Liver (tissue), 8 donors: ENCODE measurements at regions not wholly inside any gene's neighbourhood (a gene's known extent, or its start where the extent isn't known, plus 50 kb on each side); places are given as distances from the start of the nearest gene placed in this dataset.

Experiments used
- DNase-seq: peaks from one replicate; pipeline ENCODE4 v3.0.0-alpha.2; 2017; ENCODE audit warnings: low spot score
- H3K27ac ChIP-seq, 2 donors: one replicate each; pipeline ENCODE4 v1.7.0; 2013; ENCODE audit warnings: inconsistent platforms in 2 of 2, low read length in 2 of 2, control low read depth in 1 of 2, low read depth in 1 of 2, mild to moderate bottlenecking in 1 of 2
- H3K27me3 ChIP-seq, 4 donors: one replicate each; pipeline versions ENCODE4 v1.6.1 to v1.7.0; 2013; ENCODE audit warnings: low read length in 3 of 4, inconsistent platforms in 1 of 4, mild to moderate bottlenecking in 1 of 4, moderate library complexity in 1 of 4; ENCODE audit not compliant: control insufficient read depth in 4 of 4, insufficient read depth in 4 of 4
- H3K36me3 ChIP-seq, 4 donors: one replicate each; pipeline versions ENCODE4 v1.6.1 to v1.7.0; 2013; ENCODE audit warnings: low read length in 3 of 4, mild to moderate bottlenecking in 3 of 4, low read depth in 1 of 4, moderate library complexity in 1 of 4; ENCODE audit not compliant: control insufficient read depth in 4 of 4, insufficient read depth in 3 of 4
- H3K4me1 ChIP-seq, 4 donors: one replicate each; pipeline versions ENCODE4 v1.6.1 to v1.7.0; 2013; ENCODE audit warnings: low read length in 3 of 4, mild to moderate bottlenecking in 3 of 4, moderate library complexity in 1 of 4; ENCODE audit not compliant: control insufficient read depth in 4 of 4, insufficient read depth in 4 of 4
- H3K4me3 ChIP-seq, 3 donors: one replicate each; pipeline versions ENCODE4 v1.6.1 to v1.7.0; 2013; ENCODE audit warnings: low read length in 3 of 3, control low read depth in 1 of 3, low read depth in 1 of 3, mild to moderate bottlenecking in 1 of 3
- H3K9ac ChIP-seq, 2 donors: one replicate each; pipeline ENCODE4 v1.7.0; 2013; ENCODE audit warnings: low read length in 2 of 2, mild to moderate bottlenecking in 2 of 2, moderate library complexity in 2 of 2, control low read depth in 1 of 2, low read depth in 1 of 2
- H3K9me3 ChIP-seq, 4 donors: one replicate each; pipeline versions ENCODE4 v1.6.1 to v1.7.0; 2013; ENCODE audit warnings: low read length in 3 of 4; ENCODE audit not compliant: control insufficient read depth in 4 of 4
- EGR1 ChIP-seq, 2 donors: IDR thresholded peaks; 2 replicates each; pipeline ENCODE4 v1.6.1; 2016 to 2018; ENCODE audit warnings: antibody characterized with exemption in 2 of 2, low read depth in 2 of 2
- FOXA1 ChIP-seq: IDR thresholded peaks from 2 replicates; pipeline ENCODE4 v1.6.1; 2016; ENCODE audit warnings: antibody characterized with exemption
- FOXA2 ChIP-seq: IDR thresholded peaks from 2 replicates; pipeline ENCODE4 v1.6.1; 2016; ENCODE audit warnings: antibody characterized with exemption
- GABPA ChIP-seq, 2 donors: IDR thresholded peaks in 1 of 2; conservative IDR thresholded peaks in 1 of 2; 2 replicates each; pipeline ENCODE4 v1.6.1; 2016; ENCODE audit warnings: antibody characterized with exemption in 2 of 2, mild to moderate bottlenecking in 1 of 2, moderate library complexity in 1 of 2
- HNF4A ChIP-seq, 2 donors: conservative IDR thresholded peaks; 2 replicates each; pipeline ENCODE4 v1.6.1; 2016; ENCODE audit warnings: antibody characterized with exemption in 2 of 2, mild to moderate bottlenecking in 2 of 2
- HNF4G ChIP-seq: IDR thresholded peaks from 2 replicates; pipeline ENCODE4 v1.6.1; 2016; ENCODE audit warnings: antibody characterized with exemption
- JUND ChIP-seq, 2 donors: IDR thresholded peaks; 2 replicates each; pipeline ENCODE4 v1.6.1; 2016; ENCODE audit warnings: antibody characterized with exemption in 2 of 2
- NR2F2 ChIP-seq: IDR thresholded peaks from 2 replicates; pipeline ENCODE4 v1.6.1; 2016; ENCODE audit warnings: antibody characterized with exemption
- RAD21 ChIP-seq, 2 donors: IDR thresholded peaks; 2 replicates each; pipeline ENCODE4 v1.6.1; 2016; ENCODE audit warnings: antibody characterized with exemption in 2 of 2, mild to moderate bottlenecking in 2 of 2
- RXRA ChIP-seq, 2 donors: IDR thresholded peaks; 2 replicates each; pipeline ENCODE4 v1.6.1; 2017 to 2018; ENCODE audit warnings: antibody characterized with exemption in 2 of 2, mild to moderate bottlenecking in 1 of 2
- SP1 ChIP-seq: IDR thresholded peaks from 2 replicates; pipeline ENCODE4 v1.6.1; 2018; ENCODE audit warnings: antibody characterized with exemption, mild to moderate bottlenecking
- YY1 ChIP-seq: IDR thresholded peaks from 2 replicates; pipeline ENCODE4 v1.6.1; 2016; ENCODE audit warnings: antibody characterized with exemption, mild to moderate bottlenecking
- WGBS: extraction: QIAGEN DNeasy Blood & Tissue Kit; methylation state at CpG from one replicate; pipeline ENCODE4 v1.1.7; 2013; 5-methylcytosine and 5-hydroxymethylcytosine counted together
- TF ChIP-seq, protein P1 (sequence below): IDR thresholded peaks from 2 replicates; pipeline ENCODE4 v1.6.1; 2016; ENCODE audit warnings: antibody characterized with exemption
- TF ChIP-seq, protein P2 (sequence below): IDR thresholded peaks from 2 replicates; pipeline ENCODE4 v1.6.1; 2016; ENCODE audit warnings: antibody characterized with exemption
- TF ChIP-seq, protein P3 (sequence below): fragments of 150-350 bp; IDR thresholded peaks from 2 replicates; pipeline ENCODE4 v1.5.1; 2017; ENCODE audit warnings: improper control_type of control experiment, low read depth, low read length; ENCODE audit not compliant: missing input control
- TF ChIP-seq, protein P4 (sequence below): IDR thresholded peaks from 2 replicates; pipeline ENCODE4 v1.6.1; 2016; ENCODE audit warnings: antibody characterized with exemption
- TF ChIP-seq, protein P5 (sequence below): IDR thresholded peaks from 2 replicates; pipeline ENCODE4 v1.6.1; 2016; ENCODE audit warnings: antibody characterized with exemption, mild to moderate bottlenecking
- donor health status: healthy.
- donor health status: healthy.
- donor health status: healthy.
- donor health status: healthy.
- donor health status: healthy.

DNA sequence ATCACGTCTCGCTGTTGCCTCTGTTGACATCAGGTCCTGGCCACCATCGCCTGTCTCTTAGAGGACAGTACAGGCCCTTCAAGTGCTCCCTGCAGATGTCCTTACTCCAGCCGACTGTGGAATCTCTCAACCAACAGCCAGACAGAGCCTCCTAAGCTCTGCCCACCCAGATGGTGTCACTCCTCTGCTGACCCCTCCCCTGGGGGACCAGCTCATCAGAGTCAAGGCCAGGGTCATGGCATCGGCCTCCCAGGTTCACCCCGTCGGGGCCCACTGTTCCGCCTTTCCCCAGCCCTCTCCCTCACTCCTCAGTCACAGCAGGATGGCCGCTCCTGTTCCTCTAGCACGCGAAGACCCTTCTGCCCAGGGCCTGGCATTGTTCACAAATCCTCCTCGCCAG, 157.3 kb upstream of the TMEM132C start:
- H3K36me3 ChIP-seq, result no peaks in the 10 kb centered on the region
- no peak overlapping the region for H3K4me3 ChIP-seq
- no peaks in the 10 kb centered on the region for H3K4me1 ChIP-seq
- TF ChIP-seq EGR1 (IDR thresholded peaks at IDR 0.05; ENCODE audit: low read depth in 2 of 2) (no peak), HNF4A (conservative IDR thresholded peaks at IDR 0.05) (no peak), NR2F2 (no peak), RXRA (IDR thresholded peaks at IDR 0.05) (no peak), HNF4G (no peak), RAD21 (IDR thresholded peaks at IDR 0.05) (no peak), JUND (IDR thresholded peaks at IDR 0.05) (no peak), SP1 (no peak), FOXA1 (no peak)
- TF ChIP-seq, protein P1, sequence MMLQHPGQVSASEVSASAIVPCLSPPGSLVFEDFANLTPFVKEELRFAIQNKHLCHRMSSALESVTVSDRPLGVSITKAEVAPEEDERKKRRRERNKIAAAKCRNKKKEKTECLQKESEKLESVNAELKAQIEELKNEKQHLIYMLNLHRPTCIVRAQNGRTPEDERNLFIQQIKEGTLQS, result no peak
- TF ChIP-seq, protein P2, sequence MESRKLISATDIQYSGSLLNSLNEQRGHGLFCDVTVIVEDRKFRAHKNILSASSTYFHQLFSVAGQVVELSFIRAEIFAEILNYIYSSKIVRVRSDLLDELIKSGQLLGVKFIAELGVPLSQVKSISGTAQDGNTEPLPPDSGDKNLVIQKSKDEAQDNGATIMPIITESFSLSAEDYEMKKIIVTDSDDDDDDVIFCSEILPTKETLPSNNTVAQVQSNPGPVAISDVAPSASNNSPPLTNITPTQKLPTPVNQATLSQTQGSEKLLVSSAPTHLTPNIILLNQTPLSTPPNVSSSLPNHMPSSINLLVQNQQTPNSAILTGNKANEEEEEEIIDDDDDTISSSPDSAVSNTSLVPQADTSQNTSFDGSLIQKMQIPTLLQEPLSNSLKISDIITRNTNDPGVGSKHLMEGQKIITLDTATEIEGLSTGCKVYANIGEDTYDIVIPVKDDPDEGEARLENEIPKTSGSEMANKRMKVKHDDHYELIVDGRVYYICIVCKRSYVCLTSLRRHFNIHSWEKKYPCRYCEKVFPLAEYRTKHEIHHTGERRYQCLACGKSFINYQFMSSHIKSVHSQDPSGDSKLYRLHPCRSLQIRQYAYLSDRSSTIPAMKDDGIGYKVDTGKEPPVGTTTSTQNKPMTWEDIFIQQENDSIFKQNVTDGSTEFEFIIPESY, result no peak
- TF ChIP-seq, protein P3, sequence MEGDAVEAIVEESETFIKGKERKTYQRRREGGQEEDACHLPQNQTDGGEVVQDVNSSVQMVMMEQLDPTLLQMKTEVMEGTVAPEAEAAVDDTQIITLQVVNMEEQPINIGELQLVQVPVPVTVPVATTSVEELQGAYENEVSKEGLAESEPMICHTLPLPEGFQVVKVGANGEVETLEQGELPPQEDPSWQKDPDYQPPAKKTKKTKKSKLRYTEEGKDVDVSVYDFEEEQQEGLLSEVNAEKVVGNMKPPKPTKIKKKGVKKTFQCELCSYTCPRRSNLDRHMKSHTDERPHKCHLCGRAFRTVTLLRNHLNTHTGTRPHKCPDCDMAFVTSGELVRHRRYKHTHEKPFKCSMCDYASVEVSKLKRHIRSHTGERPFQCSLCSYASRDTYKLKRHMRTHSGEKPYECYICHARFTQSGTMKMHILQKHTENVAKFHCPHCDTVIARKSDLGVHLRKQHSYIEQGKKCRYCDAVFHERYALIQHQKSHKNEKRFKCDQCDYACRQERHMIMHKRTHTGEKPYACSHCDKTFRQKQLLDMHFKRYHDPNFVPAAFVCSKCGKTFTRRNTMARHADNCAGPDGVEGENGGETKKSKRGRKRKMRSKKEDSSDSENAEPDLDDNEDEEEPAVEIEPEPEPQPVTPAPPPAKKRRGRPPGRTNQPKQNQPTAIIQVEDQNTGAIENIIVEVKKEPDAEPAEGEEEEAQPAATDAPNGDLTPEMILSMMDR, result no peak
- TF ChIP-seq, protein P4, sequence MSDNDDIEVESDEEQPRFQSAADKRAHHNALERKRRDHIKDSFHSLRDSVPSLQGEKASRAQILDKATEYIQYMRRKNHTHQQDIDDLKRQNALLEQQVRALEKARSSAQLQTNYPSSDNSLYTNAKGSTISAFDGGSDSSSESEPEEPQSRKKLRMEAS, result no peak
- TF ChIP-seq, protein P5, sequence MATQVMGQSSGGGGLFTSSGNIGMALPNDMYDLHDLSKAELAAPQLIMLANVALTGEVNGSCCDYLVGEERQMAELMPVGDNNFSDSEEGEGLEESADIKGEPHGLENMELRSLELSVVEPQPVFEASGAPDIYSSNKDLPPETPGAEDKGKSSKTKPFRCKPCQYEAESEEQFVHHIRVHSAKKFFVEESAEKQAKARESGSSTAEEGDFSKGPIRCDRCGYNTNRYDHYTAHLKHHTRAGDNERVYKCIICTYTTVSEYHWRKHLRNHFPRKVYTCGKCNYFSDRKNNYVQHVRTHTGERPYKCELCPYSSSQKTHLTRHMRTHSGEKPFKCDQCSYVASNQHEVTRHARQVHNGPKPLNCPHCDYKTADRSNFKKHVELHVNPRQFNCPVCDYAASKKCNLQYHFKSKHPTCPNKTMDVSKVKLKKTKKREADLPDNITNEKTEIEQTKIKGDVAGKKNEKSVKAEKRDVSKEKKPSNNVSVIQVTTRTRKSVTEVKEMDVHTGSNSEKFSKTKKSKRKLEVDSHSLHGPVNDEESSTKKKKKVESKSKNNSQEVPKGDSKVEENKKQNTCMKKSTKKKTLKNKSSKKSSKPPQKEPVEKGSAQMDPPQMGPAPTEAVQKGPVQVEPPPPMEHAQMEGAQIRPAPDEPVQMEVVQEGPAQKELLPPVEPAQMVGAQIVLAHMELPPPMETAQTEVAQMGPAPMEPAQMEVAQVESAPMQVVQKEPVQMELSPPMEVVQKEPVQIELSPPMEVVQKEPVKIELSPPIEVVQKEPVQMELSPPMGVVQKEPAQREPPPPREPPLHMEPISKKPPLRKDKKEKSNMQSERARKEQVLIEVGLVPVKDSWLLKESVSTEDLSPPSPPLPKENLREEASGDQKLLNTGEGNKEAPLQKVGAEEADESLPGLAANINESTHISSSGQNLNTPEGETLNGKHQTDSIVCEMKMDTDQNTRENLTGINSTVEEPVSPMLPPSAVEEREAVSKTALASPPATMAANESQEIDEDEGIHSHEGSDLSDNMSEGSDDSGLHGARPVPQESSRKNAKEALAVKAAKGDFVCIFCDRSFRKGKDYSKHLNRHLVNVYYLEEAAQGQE, result no peak
- WGBS, result 78% methylated on average over 12 of the region's 12 CpGs
- no peaks in the 10 kb centered on the region for H3K9me3 ChIP-seq
- no peak overlapping the region for H3K27ac ChIP-seq
- H3K9ac ChIP-seq, result no peak overlapping the region
- H3K27me3 ChIP-seq, result no peaks in the 10 kb centered on the region
- no peak for DNase-seq

DNA sequence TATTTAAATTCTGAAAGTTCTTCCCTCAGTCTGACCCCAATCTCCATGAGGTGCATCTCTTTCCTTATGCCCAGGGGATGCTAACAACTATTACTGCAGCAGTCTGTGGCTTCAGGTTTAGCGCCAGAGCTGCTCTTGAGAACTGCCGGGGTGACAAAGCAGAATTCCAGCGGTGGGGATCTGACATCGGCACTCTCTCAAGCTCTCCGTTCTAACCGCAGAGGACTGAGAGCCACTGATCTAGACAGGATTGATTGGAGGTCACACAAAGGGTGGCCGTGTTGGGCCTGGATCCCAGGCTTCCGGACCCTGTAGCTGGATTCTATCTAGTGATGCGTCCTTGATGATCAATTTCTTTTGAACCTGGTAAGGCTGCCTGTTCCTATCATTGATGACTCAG, 155.6 kb upstream of the TMEM132C start:
- Histone ChIP-seq H3K27ac (no peak overlapping the region), H3K9ac (no peak overlapping the region), H3K9me3 (no peaks in the 10 kb centered on the region), H3K27me3 (no peaks in the 10 kb centered on the region), H3K4me3 (no peak overlapping the region), H3K36me3 (no peaks in the 10 kb centered on the region), H3K4me1 (no peaks in the 10 kb centered on the region)
- 73% methylated on average over 9 of the region's 9 CpGs for WGBS
- no peak for TF ChIP-seq FOXA1
- no peak for TF ChIP-seq NR2F2
- TF ChIP-seq, protein P1, result no peak
- TF ChIP-seq RAD21 (IDR thresholded peaks at IDR 0.05), result no peak
- no peak for TF ChIP-seq EGR1 (IDR thresholded peaks at IDR 0.05; ENCODE audit: low read depth in 2 of 2)
- TF ChIP-seq, protein P2, result no peak
- TF ChIP-seq, protein P3, result no peak
- TF ChIP-seq GABPA (IDR thresholded peaks at IDR 0.05 in 1 of 2, conservative IDR thresholded peaks at IDR 0.05 in 1 of 2), result no peak
- no peak for TF ChIP-seq JUND (IDR thresholded peaks at IDR 0.05)
- TF ChIP-seq FOXA2, result no peak
- TF ChIP-seq, protein P4, result no peak
- TF ChIP-seq SP1, result no peak
- TF ChIP-seq RXRA (IDR thresholded peaks at IDR 0.05), result no peak
- TF ChIP-seq YY1, result no peak
- DNase-seq, result no peak
